GM11168 (cell line): ENCODE measurements at regions not wholly inside any gene's neighbourhood (a gene's known extent, or its start where the extent isn't known, plus 50 kb on each side); places are given as distances from the start of the nearest gene placed in this dataset.

Experiments used
- in situ Hi-C: fragments of 300-500 bp; cut with MboI; formaldehyde crosslinking; loops from one replicate; pipeline ENCODE4 v1.12.0; 2022; ENCODE audit warnings: low sequenced_read_pairs; ENCODE audit not compliant: unreplicated experiment

DNA sequence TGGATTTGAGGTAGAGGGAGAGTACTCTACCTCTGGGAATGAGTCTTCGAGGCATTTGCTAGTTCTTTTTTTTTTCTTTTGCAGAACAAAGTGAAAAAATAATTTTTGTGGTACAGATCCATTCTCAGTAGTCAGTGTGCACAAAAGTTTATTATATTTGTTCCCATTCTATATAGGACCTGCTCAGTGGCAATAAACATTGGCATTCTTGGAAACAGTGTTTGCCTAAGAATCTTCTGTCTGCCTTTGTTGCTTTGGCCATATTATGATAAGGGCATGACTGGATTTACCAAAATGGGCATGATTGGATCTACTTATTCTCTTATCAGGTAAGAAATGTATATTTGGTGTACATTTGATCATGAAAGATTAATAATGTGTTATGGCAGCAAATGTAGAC is 583.3 kb downstream of the PLCL1 start:
- in situ Hi-C loops, result no loop called here

GRCh38 chr2:198385856-198386255 is 581.5 kb downstream of the PLCL1 start:
- in situ Hi-C loops, result no loop called here

DNA sequence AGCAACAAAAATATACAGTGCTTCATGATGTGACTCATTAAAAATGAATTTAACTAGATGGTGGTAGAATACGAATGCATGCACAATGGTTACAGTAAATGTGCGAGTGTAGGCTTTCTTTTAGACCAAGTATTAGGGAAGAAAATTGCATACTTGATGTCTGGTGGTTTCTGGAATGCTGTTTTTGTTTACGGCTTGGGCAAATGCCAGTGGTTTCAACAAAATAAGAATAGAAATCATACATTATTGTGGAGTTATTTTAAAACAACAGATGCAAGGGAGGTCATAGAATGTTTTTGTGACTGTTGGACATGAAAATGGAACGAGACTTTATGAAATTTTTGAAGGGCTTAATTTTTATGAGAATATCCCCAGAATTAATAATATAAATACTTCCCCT is 580.9 kb downstream of the PLCL1 start:
- in situ Hi-C loops, result no loop called here

GRCh38 chr2:198383392-198383791 is 579.0 kb downstream of the PLCL1 start:
- in situ Hi-C loops, result no loop called here

- in situ Hi-C loops, result no loop called here
These were observed 578.4 kb downstream of the PLCL1 start for GRCh38 chr2:198382811-198383210.

DNA sequence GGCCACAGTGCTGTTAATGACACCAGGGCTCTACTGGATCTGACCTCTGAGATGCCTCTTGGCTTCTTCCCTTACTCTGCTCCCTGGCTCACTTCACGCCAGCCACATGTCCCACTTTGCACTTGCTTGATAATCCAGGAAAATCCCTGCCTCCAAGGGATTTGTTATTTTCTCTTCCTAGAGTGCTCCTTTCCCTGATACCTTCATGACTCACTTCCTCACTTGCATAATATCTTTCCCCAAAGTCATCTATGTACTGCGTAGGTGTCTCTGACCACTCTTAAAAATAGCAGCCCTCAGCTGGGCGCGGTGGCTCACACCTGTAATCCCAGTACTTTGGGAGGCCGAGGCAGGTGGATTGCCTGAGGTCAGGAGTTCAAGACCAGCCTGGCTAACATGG is 572.3 kb downstream of the PLCL1 start:
- in situ Hi-C loops, result no loop called here

GRCh38 chr2:198375083-198375410 is 570.7 kb downstream of the PLCL1 start:
- in situ Hi-C loops, result no loop called here

DNA sequence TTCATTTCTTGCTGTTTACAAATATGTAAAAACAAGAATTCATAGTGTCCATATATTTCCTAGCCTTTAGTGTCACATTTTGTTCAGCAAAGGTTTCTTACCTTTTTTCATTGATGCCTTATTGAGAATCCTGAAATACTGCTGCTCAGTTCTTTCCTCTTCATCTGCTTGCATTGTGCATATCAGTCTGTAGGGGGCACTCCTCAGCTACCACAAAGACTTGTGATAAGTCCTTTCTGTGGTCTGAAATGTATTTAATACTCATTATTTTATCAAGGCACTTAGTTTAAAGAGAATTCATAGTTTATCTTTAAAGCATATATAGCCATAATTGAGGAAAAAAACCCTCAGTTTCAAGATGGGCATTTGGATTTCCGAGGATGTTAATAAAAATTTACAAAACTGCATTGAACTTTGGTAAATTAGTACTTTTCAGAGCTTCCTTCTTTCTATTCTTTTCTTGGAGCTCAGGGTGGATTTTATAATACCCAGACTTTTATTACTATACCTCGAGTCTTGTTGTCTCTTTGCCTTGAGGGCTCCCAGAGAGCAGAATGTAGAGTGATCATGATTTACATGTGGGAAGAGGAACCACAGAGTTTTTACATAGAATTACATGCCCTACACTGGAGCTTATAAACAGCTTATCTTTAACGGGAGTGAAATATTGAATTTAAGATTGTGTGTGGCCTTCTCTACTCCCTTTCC is 570.1 kb downstream of the PLCL1 start:
- in situ Hi-C loops, result no loop called here

GRCh38 chr2:198371921-198372543 is 567.6 kb downstream of the PLCL1 start:
- in situ Hi-C loops, result no loop called here

DNA sequence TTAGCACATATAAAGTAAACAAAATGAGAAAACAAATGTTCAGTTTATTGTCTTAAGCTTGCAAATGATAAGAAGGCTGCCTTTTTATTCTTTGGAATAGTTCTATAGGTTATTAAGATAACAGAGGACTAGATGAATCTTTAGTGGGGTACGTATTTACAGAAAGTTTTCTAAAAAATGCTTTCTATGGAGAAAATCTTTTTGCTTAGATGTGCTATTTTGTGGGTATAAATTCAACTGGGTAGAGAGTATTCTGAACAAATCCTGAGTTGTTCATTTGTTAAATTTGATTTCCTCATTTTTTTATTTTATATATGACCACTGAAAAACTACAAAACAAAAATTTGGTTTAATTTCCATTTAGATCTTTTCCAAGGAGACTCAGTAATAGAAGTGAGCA is 566.9 kb downstream of the PLCL1 start:
- in situ Hi-C loops, result no loop called here

DNA sequence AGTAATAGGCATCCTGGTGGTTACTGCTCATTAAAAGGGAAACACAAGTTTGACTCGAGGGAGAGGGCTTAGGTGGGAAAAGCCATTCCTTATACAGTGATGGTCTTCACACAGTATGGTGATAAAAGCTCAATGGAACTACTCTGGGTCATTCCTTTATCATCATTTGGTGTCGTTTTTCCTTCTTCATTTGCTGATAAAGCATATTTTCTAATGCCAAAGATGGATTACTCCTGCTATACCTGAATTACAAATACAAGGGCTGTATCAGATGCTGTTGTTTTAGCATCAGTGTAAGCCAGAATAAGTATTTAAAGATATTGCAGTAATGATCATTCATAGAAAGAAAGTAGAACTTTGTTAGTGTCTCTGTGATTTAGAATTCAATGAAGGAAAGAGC is 563.7 kb downstream of the PLCL1 start:
- in situ Hi-C loops, result no loop called here

DNA sequence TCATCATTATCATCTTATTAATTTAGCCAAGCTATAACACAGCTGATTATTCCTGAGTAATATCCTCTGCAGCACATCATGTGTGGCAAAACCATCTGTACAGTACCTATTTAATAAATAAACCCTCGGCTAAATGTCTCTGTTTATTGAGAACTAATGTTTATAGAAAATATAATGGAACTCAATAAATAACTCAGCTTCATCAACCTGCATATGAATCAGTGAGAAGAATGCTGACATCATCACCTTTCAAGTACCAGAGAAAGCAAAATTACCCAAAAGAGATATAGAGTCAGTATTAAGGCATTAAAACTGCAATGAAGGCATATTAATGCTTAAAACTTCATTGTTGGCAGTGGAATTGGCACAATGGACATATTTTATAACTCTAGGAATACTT is 558.3 kb downstream of the PLCL1 start:
- in situ Hi-C loops, result no loop called here

DNA sequence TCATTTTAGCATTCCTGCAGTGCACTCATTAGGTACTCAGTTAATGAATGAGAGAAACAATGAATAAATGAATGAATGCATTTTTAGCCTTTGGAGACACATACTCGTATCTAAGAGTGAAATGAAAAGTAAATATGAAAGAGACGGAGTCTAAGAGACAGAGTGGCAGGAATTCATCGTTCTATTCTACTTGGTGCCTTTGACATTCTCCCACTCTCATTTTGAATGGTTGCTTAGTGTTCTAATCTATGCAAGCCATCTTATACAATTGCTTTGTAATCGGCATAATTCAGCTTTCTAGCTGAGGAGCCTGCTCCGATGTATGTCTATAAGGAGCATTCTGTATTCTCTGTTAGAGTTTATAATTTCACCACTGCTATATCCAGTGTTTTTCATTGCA is 554.9 kb downstream of the PLCL1 start:
- in situ Hi-C loops, result no loop called here

GRCh38 chr2:198356157-198356556 is 551.8 kb downstream of the PLCL1 start:
- in situ Hi-C loops, result no loop called here

DNA sequence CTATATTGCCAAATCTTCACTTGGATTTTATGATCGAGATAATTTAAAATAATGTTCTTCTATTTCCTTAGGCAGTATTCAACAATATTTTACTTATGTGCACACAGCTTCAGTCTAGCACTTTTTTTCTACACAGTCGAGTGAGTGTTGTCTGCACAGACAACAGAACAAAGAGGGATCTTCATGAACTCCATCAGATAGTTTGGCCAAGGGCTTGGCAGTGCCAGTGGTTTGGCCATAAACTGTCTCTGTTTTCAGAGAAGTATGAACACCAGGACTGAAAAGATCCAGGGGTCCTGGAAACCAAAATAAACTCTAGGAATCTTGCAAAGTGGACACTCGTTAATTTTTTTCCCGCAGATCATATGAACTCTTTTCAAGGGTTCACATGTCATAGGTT is 547.3 kb downstream of the PLCL1 start:
- in situ Hi-C loops, result no loop called here

- in situ Hi-C loops, result no loop called here
These were observed 543.6 kb downstream of the PLCL1 start for GRCh38 chr2:198347946-198348345.

GRCh38 chr2:198347349-198347748 is 543.0 kb downstream of the PLCL1 start:
- in situ Hi-C loops, result no loop called here

- in situ Hi-C loops, result no loop called here
These were observed 539.1 kb downstream of the PLCL1 start for GRCh38 chr2:198343471-198343870.

DNA sequence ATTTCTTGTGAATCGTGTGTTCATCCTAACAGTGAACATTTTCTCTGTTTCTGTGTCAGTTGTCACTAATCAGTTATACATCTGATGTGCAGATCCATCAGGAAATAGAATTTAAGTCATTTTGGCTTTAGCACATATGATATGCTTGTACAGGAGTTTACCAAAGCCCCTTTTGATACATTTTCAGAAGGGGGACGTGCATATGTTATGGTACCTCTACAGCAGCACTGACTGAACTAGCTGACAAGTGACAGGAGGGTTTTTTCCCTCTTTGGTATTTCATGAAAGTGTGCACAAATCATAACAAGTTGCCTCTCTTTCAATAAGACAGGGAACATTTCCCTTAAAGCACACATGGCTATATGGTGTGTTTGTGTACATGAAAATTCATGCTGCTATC is 536.5 kb downstream of the PLCL1 start:
- in situ Hi-C loops, result no loop called here

DNA sequence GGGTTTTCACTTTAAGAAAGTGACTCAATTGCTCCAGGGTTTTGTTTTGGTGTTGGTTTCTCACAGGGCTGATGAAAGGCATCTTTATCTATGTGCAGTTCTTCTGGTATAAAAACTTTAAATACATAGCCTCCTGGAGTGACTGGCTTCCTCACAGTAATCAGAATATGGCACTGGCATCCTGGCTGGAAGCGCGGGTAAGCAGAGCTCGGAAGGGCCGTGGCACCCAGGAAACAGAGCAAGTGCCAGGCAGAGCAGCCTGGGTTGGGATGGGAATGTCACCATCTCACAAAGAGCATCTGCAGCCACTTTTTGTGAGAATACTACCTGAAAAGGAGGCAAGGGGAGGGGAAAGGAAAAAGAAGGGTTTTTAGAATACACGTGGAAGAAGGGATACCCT is 534.7 kb downstream of the PLCL1 start:
- in situ Hi-C loops, result no loop called here

DNA sequence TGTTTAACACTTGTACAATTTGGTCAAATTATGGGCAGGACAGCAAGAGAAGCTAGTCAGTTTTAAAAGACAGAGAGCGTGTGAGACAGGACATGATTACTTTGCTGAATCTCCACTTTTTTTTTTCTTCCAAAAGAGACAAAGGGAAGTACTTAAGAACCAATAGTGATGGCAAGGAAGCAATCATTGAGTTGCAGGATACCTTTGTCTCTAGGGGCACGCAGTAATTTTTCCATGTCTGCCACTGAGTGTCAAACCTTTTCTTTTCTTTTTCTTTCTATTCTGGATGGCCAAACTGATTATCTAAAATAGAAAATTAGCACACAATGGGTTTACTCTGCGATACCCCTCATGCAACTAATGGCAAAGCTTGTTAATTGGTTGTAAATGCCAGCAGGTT is 533.0 kb downstream of the PLCL1 start:
- in situ Hi-C loops, result no loop called here

DNA sequence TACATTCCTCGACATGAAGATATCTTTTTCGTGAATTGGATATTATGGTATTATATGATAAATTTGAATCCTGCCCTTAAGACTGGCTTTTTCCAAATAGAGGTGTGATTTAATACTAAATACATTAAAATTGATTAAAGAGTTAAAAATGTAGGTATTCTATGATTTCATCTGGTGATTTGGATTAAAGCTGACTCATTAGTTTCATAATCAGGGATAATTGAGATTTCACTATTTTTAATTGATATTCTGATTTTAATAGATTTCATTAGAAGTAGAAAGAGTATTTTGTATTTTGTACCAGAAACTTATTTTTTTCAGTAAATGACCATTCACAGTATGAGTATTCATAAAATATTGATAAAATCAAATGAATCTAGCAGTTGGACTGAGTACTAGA is 524.1 kb downstream of the PLCL1 start:
- in situ Hi-C loops, result no loop called here
